ENCODE measurements at regions not wholly inside any gene's neighbourhood (a gene's known extent, or its start where the extent isn't known, plus 50 kb on each side); places are given as distances from the start of the nearest gene placed in this dataset.
"Not testable (repeated sequence)": the region's sequence is repeated elsewhere in the genome, so short reads cannot be mapped to it uniquely, and the experiment has no call there.

- DNase-seq (ENCODE audit: low read depth) = no peak
- in situ Hi-C loops (cut with HindIII; ENCODE audit: low pct_unique_long_range_greater_than_20kb, low sequenced_read_pairs) = no loop called here
Observed at GRCh38 chr20:50431066-50431450, 79.1 kb upstream of the PTPN1 start.

GRCh38 chr20:50433001-50433761 lies 77.0 kb upstream of the PTPN1 start:
- no peak for DNase-seq (ENCODE audit: low read depth)
- in situ Hi-C loops (cut with HindIII; ENCODE audit: low pct_unique_long_range_greater_than_20kb, low sequenced_read_pairs) = no loop called here

- no peak for DNase-seq (ENCODE audit: low read depth)
- in situ Hi-C loops (cut with HindIII; ENCODE audit: low pct_unique_long_range_greater_than_20kb, low sequenced_read_pairs) = no loop called here
Observed at GRCh38 chr20:50434321-50434652, 75.9 kb upstream of the PTPN1 start.

- in situ Hi-C loops (cut with HindIII; ENCODE audit: low pct_unique_long_range_greater_than_20kb, low sequenced_read_pairs) = no loop called here
- DNase-seq (ENCODE audit: low read depth) = no peak
Observed at GRCh38 chr20:50434653-50435396, 75.4 kb upstream of the PTPN1 start.

- DNase-seq (ENCODE audit: low read depth) = no peak
- in situ Hi-C loops (cut with HindIII; ENCODE audit: low pct_unique_long_range_greater_than_20kb, low sequenced_read_pairs) = no loop called here
Observed at GRCh38 chr20:50435397-50436051, 74.7 kb upstream of the PTPN1 start.

GRCh38 chr20:50436052-50436656 lies 74.0 kb upstream of the PTPN1 start:
- DNase-seq (ENCODE audit: low read depth) = no peak
- in situ Hi-C loops (cut with HindIII; ENCODE audit: low pct_unique_long_range_greater_than_20kb, low sequenced_read_pairs) = no loop called here

GRCh38 chr20:50436696-50437095 lies 73.5 kb upstream of the PTPN1 start:
- no peak for DNase-seq (ENCODE audit: low read depth)

GRCh38 chr20:50438986-50439407 lies 71.2 kb upstream of the PTPN1 start:
- peak; percentile 98 for DNase-seq (ENCODE audit: low read depth)
- in situ Hi-C loops (cut with HindIII; ENCODE audit: low pct_unique_long_range_greater_than_20kb, low sequenced_read_pairs) = no loop called here

More at GRCh38 chr20:50436696-50437095, 73.5 kb upstream of the PTPN1 start:
- in situ Hi-C loops (cut with HindIII; ENCODE audit: low pct_unique_long_range_greater_than_20kb, low sequenced_read_pairs) = no loop called here

- no peak for DNase-seq (ENCODE audit: low read depth)
- in situ Hi-C loops (cut with HindIII; ENCODE audit: low pct_unique_long_range_greater_than_20kb, low sequenced_read_pairs) = no loop called here
Observed at GRCh38 chr20:50439539-50440453, 70.4 kb upstream of the PTPN1 start.

GRCh38 chr20:50442512-50442911 lies 67.7 kb upstream of the PTPN1 start:
- in situ Hi-C loops (cut with HindIII; ENCODE audit: low pct_unique_long_range_greater_than_20kb, low sequenced_read_pairs) = no loop called here
- DNase-seq (ENCODE audit: low read depth) = no peak

- DNase-seq (ENCODE audit: low read depth) = no peak
- in situ Hi-C loops (cut with HindIII; ENCODE audit: low pct_unique_long_range_greater_than_20kb, low sequenced_read_pairs) = no loop called here
Observed at GRCh38 chr20:50445354-50446151, 64.6 kb upstream of the PTPN1 start.

GRCh38 chr20:50446351-50447101 lies 63.7 kb upstream of the PTPN1 start:
- in situ Hi-C loops (cut with HindIII; ENCODE audit: low pct_unique_long_range_greater_than_20kb, low sequenced_read_pairs) = no loop called here
- DNase-seq (ENCODE audit: low read depth) = no peak

- in situ Hi-C loops (cut with HindIII; ENCODE audit: low pct_unique_long_range_greater_than_20kb, low sequenced_read_pairs) = no loop called here
- DNase-seq (ENCODE audit: low read depth) = no peak
Observed at GRCh38 chr20:50447102-50447804, 62.9 kb upstream of the PTPN1 start.

GRCh38 chr20:50447817-50448216 lies 62.4 kb upstream of the PTPN1 start:
- in situ Hi-C loops (cut with HindIII; ENCODE audit: low pct_unique_long_range_greater_than_20kb, low sequenced_read_pairs) = no loop called here
- no peak for DNase-seq (ENCODE audit: low read depth)

- in situ Hi-C loops (cut with HindIII; ENCODE audit: low pct_unique_long_range_greater_than_20kb, low sequenced_read_pairs); DNase-seq (ENCODE audit: low read depth): not testable (repeated sequence)
Observed at GRCh38 chr20:50448625-50449403, 61.4 kb upstream of the PTPN1 start.
